Gastrocnemius medialis (tissue), 4 donors: ENCODE measurements at regions not wholly inside any gene's neighbourhood (a gene's known extent, or its start where the extent isn't known, plus 50 kb on each side); places are given as distances from the start of the nearest gene placed in this dataset.

ENCODE experiments used
- ATAC-seq, 2 donors: fragments of 150-250 bp; one replicate each; pipeline ENCODE4 v1.9.1; 2016
- DNase-seq, 2 donors: peaks; one replicate each; pipeline ENCODE4 v3.0.0-alpha.2; 2019
- H3K27ac ChIP-seq, 4 donors: fragments of 200-600 bp; sonication (generic); 1 replicate in 1 of 4; 2 replicates in 3 of 4; pipeline ENCODE4 v1.5.1; 2016 to 2018; ENCODE audit warnings: mild to moderate bottlenecking in 2 of 4, moderate library complexity in 1 of 4
- H3K27me3 ChIP-seq, 3 donors: fragments of 200-600 bp; sonication (generic) in 2 of 3; 1 replicate in 1 of 3; 2 replicates in 2 of 3; pipeline versions ENCODE4 v1.5.1 to v1.6.0; 2016 to 2019; ENCODE audit warnings: mild to moderate bottlenecking in 1 of 3, moderate library complexity in 1 of 3
- H3K36me3 ChIP-seq, 2 donors: fragments of 200-600 bp; sonication (generic) in 1 of 2; one replicate each; pipeline ENCODE4 v1.5.1; 2017 to 2018
- H3K4me1 ChIP-seq, 2 donors: fragments of 200-600 bp; sonication (generic) in 1 of 2; one replicate each; pipeline ENCODE4 v1.5.1; 2016 to 2017; ENCODE audit warnings: mild to moderate bottlenecking in 2 of 2
- H3K4me3 ChIP-seq, 4 donors: fragments of 200-600 bp; sonication (generic) in 3 of 4; 1 replicate in 1 of 4; 2 replicates in 3 of 4; pipeline ENCODE4 v1.5.1; 2016 to 2019; ENCODE audit warnings: mild to moderate bottlenecking in 2 of 4
- H3K9me3 ChIP-seq, 3 donors: fragments of 200-600 bp; sonication (generic) in 2 of 3; 1 replicate in 1 of 3; 2 replicates in 2 of 3; pipeline ENCODE4 v1.5.1; 2016 to 2019
- CTCF ChIP-seq, 5 experiments: fragments of 450-650 bp in 3 of 5; fragments of 200-600 bp in 2 of 5; sonication (generic) in 2 of 5; IDR thresholded peaks in 4 of 5; conservative IDR thresholded peaks in 1 of 5; 1 replicate in 4 of 5; 2 replicates in 1 of 5; pipeline ENCODE4 v1.5.1; 2016 to 2019; ENCODE audit warnings: antibody characterized with exemption in 5 of 5, mild to moderate bottlenecking in 3 of 5, moderate library complexity in 3 of 5
- POLR2A ChIP-seq, 2 donors: fragments of 450-650 bp; IDR thresholded peaks; one replicate each; pipeline ENCODE4 v1.6.1; 2017; ENCODE audit warnings: antibody characterized with exemption in 2 of 2, mild to moderate bottlenecking in 2 of 2, moderate library complexity in 2 of 2
- in situ Hi-C, 4 donors: fragments of 200-750 bp; cut with MboI; loops; one replicate each; pipeline versions ENCODE4 v1.15.0 to v1.8.0; 2017; ENCODE audit warnings: low sequenced_read_pairs in 4 of 4
- intact Hi-C: fragments of 100-400 bp; cut with DNase I; formaldehyde crosslinking; loops from one replicate; pipeline ENCODE4 v1.15.1; 2023; ENCODE audit warnings: low total_unique reads

GRCh38 chr9:82073551-82074543, 85.3 kb downstream of the SPATA31D1 start:
- Histone ChIP-seq H3K27me3 (no peaks in the 10 kb centered on the region), H3K4me1 (no peaks in the 10 kb centered on the region), H3K27ac (no peak overlapping the region), H3K4me3 (no peak overlapping the region), H3K9me3 (no peaks in the 10 kb centered on the region), H3K36me3 (no peaks in the 10 kb centered on the region)
- TF ChIP-seq CTCF (IDR thresholded peaks at IDR 0.05 in 4 of 5, conservative IDR thresholded peaks at IDR 0.05 in 1 of 5): no peak
- TF ChIP-seq POLR2A (IDR thresholded peaks at IDR 0.05): no peak
- ATAC-seq (no peak), DNase-seq (no peak)
- in situ Hi-C loops: no loop called here
- intact Hi-C loops: no loop called here

- no peak overlapping the region for H3K4me3 ChIP-seq
- ATAC-seq (no peak), DNase-seq (no peak)
- TF ChIP-seq CTCF (IDR thresholded peaks at IDR 0.05 in 4 of 5, conservative IDR thresholded peaks at IDR 0.05 in 1 of 5) (no peak), POLR2A (IDR thresholded peaks at IDR 0.05) (no peak)
- H3K4me1 ChIP-seq: no peaks in the 10 kb centered on the region
- in situ Hi-C loops (no loop called here), intact Hi-C loops (no loop called here)
- H3K27me3 ChIP-seq: no peaks in the 10 kb centered on the region
- no peak overlapping the region for H3K27ac ChIP-seq
- no peaks in the 10 kb centered on the region for H3K9me3 ChIP-seq
- H3K36me3 ChIP-seq: no peaks in the 10 kb centered on the region
Measured at GRCh38 chr9:82080265-82080664, 91.7 kb downstream of the SPATA31D1 start.

- H3K27ac ChIP-seq: no peak overlapping the region
- TF ChIP-seq CTCF (IDR thresholded peaks at IDR 0.05 in 4 of 5, conservative IDR thresholded peaks at IDR 0.05 in 1 of 5) (no peak), POLR2A (IDR thresholded peaks at IDR 0.05) (no peak)
- no peak for DNase-seq
- H3K36me3 ChIP-seq: no peaks in the 10 kb centered on the region
- ATAC-seq: no peak
- H3K27me3 ChIP-seq: no peaks in the 10 kb centered on the region
- in situ Hi-C loops: no loop called here
- intact Hi-C loops: no loop called here
- H3K4me3 ChIP-seq: no peak overlapping the region
- no peaks in the 10 kb centered on the region for H3K4me1 ChIP-seq
- H3K9me3 ChIP-seq: no peaks in the 10 kb centered on the region
Measured at GRCh38 chr9:82081496-82081895, 92.9 kb downstream of the SPATA31D1 start.

- Histone ChIP-seq H3K9me3 (no peaks in the 10 kb centered on the region), H3K36me3 (no peaks in the 10 kb centered on the region), H3K4me1 (no peaks in the 10 kb centered on the region), H3K27me3 (no peaks in the 10 kb centered on the region), H3K27ac (no peak overlapping the region), H3K4me3 (no peak overlapping the region)
- no peak for TF ChIP-seq CTCF (IDR thresholded peaks at IDR 0.05 in 4 of 5, conservative IDR thresholded peaks at IDR 0.05 in 1 of 5)
- TF ChIP-seq POLR2A (IDR thresholded peaks at IDR 0.05): no peak
- intact Hi-C loops (no loop called here), in situ Hi-C loops (no loop called here)
- DNase-seq (no peak), ATAC-seq (no peak)
Measured at GRCh38 chr9:82082563-82082962, 94.0 kb downstream of the SPATA31D1 start.
